ENCODE measurements at regions not wholly inside any gene's neighbourhood (a gene's known extent, or its start where the extent isn't known, plus 50 kb on each side); places are given as distances from the start of the nearest gene placed in this dataset.

DNA sequence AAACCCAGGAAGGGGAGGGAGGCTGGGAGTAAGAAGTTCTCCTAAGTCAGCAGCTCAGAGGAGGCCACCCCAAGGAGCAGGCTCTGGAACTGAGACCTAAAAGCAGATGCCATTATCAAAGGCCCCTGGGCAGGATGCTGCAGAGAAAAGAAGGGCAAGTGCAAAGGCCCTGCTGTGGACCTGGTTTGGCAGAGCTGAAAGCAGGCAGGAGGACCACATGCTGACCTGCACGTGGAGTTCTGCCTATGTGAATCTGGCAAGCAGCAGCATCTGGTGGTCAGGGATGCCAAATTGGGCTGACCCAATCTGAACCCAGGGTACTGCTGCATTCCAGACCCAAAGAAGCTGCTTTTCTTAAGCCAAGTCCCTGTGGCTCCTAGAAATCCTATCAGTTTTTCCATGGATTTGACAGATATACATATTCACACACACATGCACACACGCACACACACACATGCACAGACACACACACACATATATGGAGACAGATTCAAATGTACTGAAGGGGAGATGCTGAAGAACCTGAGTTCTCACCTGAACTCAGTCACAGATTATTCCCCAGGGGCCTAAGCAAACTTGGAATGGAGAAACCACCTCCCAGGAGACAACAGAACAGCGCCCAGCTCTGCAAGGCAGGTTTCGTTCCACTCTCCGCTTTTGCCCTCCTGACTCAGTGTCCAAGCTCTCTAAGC, 119.9 kb downstream of the FOXA2 start:
- TF ChIP-seq, protein P1, sequence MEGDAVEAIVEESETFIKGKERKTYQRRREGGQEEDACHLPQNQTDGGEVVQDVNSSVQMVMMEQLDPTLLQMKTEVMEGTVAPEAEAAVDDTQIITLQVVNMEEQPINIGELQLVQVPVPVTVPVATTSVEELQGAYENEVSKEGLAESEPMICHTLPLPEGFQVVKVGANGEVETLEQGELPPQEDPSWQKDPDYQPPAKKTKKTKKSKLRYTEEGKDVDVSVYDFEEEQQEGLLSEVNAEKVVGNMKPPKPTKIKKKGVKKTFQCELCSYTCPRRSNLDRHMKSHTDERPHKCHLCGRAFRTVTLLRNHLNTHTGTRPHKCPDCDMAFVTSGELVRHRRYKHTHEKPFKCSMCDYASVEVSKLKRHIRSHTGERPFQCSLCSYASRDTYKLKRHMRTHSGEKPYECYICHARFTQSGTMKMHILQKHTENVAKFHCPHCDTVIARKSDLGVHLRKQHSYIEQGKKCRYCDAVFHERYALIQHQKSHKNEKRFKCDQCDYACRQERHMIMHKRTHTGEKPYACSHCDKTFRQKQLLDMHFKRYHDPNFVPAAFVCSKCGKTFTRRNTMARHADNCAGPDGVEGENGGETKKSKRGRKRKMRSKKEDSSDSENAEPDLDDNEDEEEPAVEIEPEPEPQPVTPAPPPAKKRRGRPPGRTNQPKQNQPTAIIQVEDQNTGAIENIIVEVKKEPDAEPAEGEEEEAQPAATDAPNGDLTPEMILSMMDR (IDR thresholded peaks at IDR 0.05; ENCODE audit: control extremely low read depth, extremely low read depth, low read depth, missing control alignments), result no peak
- DNase-seq (ENCODE audit: extremely low spot score), result no peak
- ChIA-PET POLR2A (no interaction called here), CTCF (no interaction called here)

DNA sequence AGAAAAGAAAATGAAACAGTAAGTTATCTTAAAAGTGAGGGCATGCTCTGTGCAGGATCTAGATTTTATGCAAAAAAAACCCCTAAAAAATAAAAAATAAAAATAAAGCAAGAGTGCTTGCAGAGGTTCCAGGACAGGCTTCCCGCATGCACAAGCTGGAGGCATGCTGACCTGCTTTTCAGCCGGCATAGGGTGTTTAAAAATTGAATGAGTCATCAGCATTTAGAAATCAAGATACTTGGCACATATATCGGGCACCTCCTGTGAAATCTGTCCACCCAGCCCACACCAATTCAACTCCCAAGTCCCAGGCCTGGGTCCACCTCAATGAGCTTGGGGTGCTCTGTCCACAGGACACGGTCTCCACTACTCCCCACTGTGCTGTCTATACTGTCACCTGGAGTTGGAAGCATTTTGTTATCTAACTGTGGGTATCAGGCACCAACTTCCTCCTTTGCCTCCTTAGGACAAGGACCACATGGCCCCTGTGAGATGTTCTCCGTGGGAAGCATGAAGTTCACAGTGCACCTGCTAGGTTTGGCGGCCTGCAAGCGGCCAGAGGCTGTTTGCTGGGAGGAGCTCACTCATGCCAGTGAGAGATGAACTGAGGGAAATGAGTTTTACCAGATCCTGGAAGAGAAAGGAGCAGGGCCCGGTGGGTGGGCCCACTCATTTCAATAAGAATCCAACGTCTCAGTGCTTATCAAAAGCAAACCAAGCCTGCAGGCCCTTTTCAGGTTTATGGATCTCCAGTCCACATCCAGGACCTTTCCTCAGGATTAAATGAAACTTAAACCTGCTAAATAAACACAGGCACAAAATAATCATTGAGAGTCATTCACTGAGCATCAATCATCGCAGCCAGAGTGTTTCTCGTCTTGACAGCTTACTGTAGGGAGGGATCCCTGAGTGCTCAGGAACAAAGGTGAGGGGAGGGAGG, 121.1 kb downstream of the FOXA2 start:
- no peak for DNase-seq (ENCODE audit: extremely low spot score)
- TF ChIP-seq, protein P1 (IDR thresholded peaks at IDR 0.05; ENCODE audit: control extremely low read depth, extremely low read depth, low read depth, missing control alignments), result no peak
- CTCF ChIA-PET, result no interaction called here
- POLR2A ChIA-PET, result no interaction called here

DNA sequence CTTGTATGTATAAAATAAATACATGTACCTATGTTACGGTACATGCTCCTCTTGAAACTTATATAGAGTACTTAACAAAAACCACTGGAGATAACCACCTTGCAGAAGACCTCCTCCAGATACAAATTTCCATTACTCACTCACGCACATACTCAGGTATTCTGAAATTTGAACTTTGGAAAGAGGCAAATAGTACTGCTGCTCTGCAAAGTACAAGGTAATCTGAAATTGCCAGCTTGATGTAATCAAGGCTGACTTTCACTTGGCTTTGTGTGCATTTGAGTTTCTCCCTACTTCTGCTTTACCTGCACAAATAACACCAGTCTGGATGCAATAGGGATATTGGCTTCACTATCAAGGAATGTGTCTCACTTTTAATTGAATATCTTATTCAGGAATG, 123.6 kb downstream of the FOXA2 start:
- DNase-seq (ENCODE audit: extremely low spot score), result no peak
- CTCF ChIA-PET, result no interaction called here

DNA sequence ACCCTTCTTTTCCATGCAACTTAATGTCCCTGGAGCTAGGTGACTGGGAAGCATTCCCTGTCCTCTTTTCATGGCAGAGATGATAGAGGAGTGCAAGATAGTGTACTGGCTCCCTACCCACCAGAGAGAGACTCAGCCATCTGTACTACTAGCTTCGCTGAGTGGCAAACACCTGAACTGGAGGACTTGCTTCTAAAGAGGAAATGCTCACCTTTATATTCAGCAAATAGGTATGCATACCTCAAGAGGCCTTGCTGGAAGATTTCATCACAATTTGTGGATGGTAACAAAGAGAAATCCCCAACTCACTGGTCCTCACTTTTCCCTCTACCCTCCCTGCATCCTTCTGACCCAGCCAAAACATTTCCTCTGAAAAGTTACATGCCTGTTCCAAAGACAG, 124.1 kb downstream of the FOXA2 start:
- TF ChIP-seq, protein P1 (IDR thresholded peaks at IDR 0.05; ENCODE audit: control extremely low read depth, extremely low read depth, low read depth, missing control alignments), result no peak
- ChIA-PET POLR2A (no interaction called here), CTCF (no interaction called here)
- no peak for DNase-seq (ENCODE audit: extremely low spot score)

More for the DNA sequence above, 123.6 kb downstream of the FOXA2 start:
- TF ChIP-seq, protein P1 (IDR thresholded peaks at IDR 0.05; ENCODE audit: control extremely low read depth, extremely low read depth, low read depth, missing control alignments), result no peak
- POLR2A ChIA-PET, result no interaction called here

DNA sequence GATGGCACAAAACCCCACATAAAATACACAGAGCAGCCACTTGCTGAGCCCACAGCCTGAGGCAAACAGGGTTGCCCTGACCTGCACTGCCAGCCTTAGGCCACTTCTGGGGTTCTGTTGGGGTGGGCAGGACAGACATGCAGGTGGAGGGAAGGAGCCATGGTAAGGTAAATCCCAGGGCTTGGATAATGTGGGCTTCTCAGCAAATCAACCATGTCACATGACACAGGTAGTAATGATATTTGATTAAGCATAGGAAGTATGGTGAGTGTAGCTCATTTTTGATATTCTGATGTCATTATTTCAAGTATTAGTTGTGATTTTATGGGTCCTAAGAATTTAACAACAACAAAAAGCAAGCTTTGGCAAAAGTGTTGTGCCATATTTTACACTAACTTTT, 124.6 kb downstream of the FOXA2 start:
- ChIA-PET CTCF (interaction anchor here (0.8 kb wide), 1 partner anchor 15 kb away, joined by 3 read pairs; no protein-coding TSS in a partner anchor), POLR2A (no interaction called here)
- TF ChIP-seq, protein P1 (IDR thresholded peaks at IDR 0.05; ENCODE audit: control extremely low read depth, extremely low read depth, low read depth, missing control alignments), result no peak

DNA sequence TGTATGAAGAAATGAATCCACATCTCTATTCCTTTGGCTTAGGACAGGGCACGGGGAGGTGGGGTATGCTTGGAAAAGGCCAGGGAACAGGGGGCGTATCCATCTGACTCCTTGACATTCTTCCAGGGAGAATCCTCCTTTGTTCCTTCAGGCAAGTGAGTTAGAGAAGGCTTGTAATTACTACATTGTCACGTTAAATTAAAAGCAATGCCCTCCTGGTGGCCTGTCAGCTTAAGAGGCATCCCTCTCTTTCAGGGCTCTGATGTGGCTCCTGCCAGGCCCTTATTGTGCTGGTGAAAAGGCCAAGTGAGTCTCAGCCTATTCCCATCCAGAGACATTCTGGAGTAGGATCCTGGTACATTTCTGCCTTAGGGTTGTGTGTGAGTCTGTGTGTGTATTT, 128.3 kb downstream of the FOXA2 start:
- POLR2A ChIA-PET, result no interaction called here
- TF ChIP-seq, protein P1 (IDR thresholded peaks at IDR 0.05; ENCODE audit: control extremely low read depth, extremely low read depth, low read depth, missing control alignments), result no peak
- no peak for DNase-seq (ENCODE audit: extremely low spot score)
- CTCF ChIA-PET, result no interaction called here

More for the DNA sequence above, 124.6 kb downstream of the FOXA2 start:
- no peak for DNase-seq (ENCODE audit: extremely low spot score)

Measured in GM10248 (cell line).